Ishikawa (cell line): ENCODE measurements at regions not wholly inside any gene's neighbourhood (a gene's known extent, or its start where the extent isn't known, plus 50 kb on each side); places are given as distances from the start of the nearest gene placed in this dataset.

Source experiments
- CEBPB ChIP-seq: IDR thresholded peaks from 2 replicates; pipeline ENCODE4 v1.6.1; 2012
- EGR1 ChIP-seq: IDR thresholded peaks from 2 replicates; pipeline ENCODE4 v1.6.1; 2012
- EP300 ChIP-seq: IDR thresholded peaks from 2 replicates; pipeline ENCODE4 v1.6.1; 2012; ENCODE audit warnings: borderline replicate concordance
- NFIC ChIP-seq: IDR thresholded peaks from 2 replicates; pipeline ENCODE4 v1.6.1; 2012
- RAD21 ChIP-seq: IDR thresholded peaks from 2 replicates; pipeline ENCODE4 v1.6.1; 2012; ENCODE audit warnings: low read depth
- TAF1 ChIP-seq: IDR thresholded peaks from 2 replicates; pipeline ENCODE4 v1.6.1; 2012; ENCODE audit warnings: low read depth, mild to moderate bottlenecking

DNA sequence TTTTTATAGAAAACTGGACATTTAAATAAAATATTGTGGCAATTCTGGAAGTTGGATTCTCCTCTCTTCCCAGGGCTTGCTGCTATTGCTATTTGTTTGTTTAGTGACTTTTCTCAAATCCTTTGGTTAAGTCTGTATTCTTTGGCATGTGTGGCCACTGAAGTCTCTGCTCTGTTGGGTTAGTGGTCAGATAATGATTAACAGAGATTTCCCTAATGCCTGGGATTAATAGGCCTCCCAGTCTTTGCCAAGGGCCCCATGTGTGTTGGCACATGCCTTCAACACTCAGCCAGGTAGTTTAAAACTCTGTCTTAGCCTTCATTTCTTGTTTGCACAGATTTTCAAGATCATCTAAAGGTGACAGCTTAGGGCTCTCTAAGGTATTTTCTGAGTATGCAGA is 92.8 kb upstream of the EPB41L4A start:
- no peak for TF ChIP-seq RAD21
- TF ChIP-seq EP300: no peak
- TF ChIP-seq NFIC: no peak
- no peak for TF ChIP-seq EGR1
- TF ChIP-seq TAF1: no peak
- TF ChIP-seq CEBPB: no peak
